HG03469 (cell line): ENCODE measurements at regions not wholly inside any gene's neighbourhood (a gene's known extent, or its start where the extent isn't known, plus 50 kb on each side); places are given as distances from the start of the nearest gene placed in this dataset.
A peak's percentile ranks its signal among the peaks of the same experiment; 100 is the strongest.

Source experiments
- ATAC-seq: cut with Tn5 transposase; IDR thresholded peaks from one replicate; pipeline ENCODE4 v1.9.1; 2021; ENCODE audit warnings: mild to moderate bottlenecking, moderate library complexity, moderate number of reproducible peaks; ENCODE audit not compliant: unreplicated experiment

DNA sequence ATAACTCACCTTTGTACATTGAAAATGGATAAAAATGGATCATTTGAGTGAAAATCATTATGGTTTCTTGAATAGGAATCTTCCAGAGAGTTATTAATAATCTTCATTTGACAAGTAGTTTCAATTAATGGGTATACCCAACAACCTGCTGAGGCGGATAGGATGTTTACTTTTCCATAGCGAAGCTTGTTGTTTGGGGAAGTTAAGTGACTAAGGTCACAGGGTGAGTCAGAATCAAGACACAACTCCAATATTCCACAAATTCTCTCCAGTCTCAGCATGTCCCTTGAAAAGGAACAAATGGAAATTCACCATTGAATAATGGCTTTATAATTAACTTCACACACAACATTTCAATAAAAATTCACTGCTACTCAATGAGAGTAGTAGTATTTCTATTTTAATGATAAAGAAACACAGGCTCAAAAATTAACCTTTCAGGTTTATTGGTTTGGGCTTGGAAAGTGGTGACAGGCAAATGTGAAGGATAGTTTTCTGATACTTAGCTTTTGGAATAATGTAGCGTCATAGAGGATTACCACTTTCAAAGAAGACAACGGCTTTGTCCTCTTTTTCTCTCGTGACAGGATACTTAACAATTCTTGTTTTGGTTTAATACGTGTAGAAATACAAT lies 211.3 kb downstream of the GPD2 start:
- no peak for ATAC-seq

DNA sequence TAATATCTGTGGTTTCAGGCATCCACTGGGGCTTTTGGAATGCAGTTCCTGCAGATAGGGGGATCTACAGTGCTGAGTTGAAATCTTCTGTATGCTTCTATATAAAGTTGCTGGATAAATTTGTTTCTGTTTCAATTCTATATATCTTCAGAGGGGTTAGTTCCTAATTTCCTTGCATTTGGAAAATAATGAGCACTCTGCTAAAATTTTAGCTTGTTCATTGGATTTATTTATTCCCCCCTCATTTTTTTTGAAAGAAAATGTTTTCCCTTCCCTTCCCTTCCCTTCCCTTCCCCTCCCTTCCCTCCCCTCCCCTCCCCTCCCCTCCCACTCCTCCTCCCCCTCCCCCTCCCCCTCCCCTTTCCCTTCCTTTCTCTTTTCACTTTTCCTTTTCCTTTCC lies 212.3 kb downstream of the GPD2 start:
- ATAC-seq: no peak

DNA sequence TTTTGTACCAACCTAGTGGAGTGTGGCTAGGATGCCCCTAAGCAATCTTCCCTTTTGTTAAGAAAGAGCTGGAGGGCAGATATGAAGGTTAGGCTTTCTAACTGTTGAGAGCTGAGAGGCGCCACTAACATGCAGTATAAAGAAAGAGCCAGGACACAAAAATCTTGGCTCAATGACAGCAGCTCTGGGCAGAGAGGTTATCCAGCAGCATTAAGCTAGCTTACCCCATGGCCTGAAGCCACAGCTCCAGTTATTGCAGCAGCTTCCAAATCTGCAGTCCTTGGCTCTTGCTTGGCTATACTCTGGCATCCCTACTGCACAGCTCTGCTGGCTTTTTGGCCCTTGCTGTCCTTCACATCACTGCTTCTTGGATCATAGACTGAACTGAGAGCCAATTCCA lies 213.4 kb downstream of the GPD2 start:
- no peak for ATAC-seq

DNA sequence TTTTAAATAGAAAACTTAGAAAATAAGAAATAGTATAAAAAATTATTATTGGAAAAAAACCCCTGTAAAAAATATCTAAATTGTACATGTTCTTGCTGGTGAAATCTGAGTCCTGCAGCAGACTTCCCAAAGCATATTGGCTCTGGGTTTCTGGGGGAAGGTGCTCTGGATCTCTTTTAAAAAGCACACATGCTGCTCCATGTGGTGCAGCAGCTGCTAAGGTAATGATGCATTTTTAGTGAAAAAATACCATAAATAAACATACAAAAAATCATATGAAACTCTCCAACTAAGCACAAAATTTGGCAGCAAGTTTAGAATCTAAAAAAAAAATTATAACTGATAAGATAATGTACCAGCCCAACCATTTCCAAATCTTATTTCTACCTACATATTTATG lies 216.5 kb downstream of the GPD2 start:
- no peak for ATAC-seq

DNA sequence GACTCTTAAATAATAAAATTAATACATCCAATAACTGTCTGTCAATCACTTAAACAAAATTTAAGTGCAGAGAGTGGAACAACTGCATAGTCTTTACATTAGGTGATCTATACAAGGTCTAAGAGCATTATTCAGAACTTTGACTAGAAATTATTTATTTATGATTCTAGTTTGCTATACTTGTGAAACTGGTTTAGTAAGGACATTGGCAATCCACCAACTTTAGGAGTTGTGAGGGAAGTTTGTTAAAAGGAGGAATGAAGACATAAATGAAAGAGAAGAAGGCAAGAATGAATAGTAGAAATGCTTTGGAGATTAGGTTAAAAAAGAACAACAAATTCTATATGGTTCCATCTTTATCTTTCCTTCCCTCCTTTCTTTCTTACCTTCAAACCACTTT lies 217.5 kb downstream of the GPD2 start:
- no peak for ATAC-seq

DNA sequence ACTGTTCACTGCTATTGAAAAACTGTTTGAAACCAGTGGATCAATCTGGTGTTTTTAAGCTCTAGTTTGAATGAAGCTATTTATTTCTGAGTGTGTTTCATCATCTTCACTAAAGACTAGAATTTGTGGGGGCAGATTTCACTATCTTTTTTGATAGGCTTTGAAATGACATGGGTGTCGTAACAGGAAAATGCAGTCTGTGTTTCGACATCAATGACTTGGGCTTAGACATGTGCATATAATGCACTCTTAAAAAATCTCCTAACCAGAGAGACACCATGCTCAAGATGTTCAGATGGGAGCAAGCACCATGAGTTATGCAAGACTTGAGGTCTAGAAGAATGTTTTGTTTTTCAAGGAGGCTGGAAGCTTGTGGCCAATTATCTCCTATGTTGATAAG lies 221.6 kb downstream of the GPD2 start:
- ATAC-seq: no peak

DNA sequence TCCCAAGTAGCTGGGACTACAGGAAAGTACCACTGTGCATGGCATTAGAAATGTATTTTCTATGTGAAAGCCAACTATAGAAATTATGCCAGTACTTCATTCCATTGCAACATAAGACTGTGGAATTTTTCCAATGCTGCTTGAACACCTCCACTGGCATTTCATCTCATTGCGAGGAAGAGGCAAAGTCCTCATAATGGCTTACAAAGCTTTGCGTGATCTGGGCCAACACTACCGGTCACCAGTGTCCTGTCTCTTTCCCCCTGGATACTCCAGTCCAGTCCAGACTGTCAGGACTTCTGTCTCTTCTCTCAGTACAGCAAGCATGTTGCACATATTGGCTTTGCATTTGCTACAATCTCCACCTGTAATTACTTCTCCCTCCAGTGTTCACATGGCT lies 223.5 kb downstream of the GPD2 start:
- no peak for ATAC-seq

DNA sequence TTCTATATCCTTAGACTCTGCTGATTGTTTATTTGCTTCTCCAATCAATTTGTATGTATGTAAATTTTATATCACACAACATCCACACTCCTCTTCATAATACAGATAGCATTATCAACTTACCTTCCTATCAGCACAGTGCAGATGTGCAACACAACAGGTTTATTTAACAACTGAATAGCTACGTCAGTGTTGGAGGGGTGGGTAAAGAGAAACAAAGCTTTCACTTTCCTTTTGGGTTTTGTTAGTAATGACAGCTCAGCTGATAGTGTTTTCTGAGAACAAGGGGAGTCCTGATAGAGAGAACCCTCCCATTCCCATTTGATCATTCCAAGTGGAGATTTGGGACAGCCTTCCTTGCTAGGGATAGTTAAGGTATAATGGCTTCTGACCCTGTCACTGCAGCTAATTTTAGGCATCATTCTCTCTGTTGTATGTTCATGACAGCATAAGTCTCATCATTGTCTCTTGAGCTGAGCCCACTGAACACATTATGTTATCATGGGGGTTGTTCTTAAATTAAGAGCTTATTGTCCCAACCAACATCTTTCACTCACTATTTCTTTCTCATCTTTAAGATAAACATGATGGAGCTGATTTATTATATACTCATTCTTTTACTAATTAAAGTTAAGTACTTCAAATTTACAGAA lies 227.7 kb downstream of the GPD2 start:
- ATAC-seq: peak; percentile 46

DNA sequence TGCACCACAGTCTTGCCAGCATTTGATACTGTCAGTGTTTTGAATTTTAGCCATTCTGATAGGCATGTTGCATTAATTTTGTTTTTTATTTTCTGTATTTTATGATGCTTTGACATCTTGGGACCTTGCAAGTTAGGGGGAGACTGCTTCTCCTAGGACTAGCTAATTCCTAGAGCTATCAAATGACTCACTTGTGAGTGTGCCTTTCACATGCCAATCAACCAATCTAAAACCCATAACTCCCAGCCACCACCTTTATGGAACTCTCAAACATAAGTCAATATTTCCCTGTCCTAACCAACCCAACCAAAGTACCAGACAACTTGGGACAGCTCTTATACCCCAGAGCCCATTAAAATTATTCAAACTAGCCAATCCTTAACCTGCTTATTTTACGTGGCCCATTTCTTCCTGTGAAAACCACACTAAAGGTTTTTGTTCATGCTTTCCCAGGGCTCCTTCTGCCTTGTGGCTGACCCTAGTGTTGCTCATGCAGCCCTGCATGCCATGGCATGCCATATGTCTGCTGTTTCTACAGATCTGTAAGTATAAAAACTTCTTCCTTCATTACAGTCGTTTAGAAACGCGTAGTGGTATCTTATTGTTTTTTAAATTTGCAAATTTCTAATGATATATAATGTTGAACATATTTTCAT lies 230.1 kb downstream of the GPD2 start:
- ATAC-seq: no peak

DNA sequence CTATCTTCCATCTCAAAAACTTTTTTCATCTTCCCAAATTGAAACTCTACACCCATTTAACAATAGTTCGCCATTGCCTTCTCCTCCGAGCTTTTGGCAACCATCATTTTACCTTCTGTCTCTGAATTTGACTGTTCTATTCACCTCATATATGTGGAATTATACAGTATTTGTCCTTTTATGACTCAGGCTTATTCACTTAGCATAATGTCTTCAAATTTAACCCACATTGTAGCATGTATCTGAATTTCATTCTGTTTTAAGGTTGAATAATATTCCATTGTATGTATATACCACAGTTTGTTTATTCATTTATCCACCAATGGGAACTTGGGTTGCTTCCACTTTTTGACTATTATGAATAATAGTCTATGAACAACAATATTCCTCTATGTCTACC lies 233.9 kb downstream of the GPD2 start:
- no peak for ATAC-seq

DNA sequence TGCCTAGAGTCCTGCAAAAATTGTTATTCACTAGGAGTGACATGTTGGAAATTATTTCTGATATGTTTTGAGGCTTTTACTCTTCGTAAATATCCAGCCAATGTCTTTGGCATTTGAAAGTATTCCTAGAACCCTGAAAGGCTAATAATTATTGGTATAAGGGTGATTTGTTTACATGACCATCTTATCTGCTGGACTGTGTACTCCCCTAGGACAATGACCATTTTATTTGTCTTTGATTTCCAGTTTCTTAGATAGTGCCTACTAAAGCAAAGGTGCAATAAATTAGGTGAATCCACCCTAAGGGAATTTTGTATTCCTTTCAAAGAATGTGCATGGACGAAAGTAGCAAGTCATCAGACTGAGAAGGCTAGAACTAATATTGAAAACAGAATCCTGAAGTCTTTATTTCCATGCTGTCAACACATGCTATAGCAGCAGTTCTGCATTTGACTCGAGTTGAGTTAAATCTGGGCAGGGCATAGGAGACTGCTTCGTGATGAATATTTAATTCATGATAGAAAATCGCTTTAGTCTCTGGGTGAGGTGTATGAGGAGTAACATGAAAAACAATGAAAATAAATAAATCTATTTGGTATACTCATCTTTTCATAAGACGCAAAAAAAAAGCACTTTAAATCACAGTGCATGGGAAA lies 235.7 kb downstream of the GPD2 start:
- ATAC-seq: no peak

DNA sequence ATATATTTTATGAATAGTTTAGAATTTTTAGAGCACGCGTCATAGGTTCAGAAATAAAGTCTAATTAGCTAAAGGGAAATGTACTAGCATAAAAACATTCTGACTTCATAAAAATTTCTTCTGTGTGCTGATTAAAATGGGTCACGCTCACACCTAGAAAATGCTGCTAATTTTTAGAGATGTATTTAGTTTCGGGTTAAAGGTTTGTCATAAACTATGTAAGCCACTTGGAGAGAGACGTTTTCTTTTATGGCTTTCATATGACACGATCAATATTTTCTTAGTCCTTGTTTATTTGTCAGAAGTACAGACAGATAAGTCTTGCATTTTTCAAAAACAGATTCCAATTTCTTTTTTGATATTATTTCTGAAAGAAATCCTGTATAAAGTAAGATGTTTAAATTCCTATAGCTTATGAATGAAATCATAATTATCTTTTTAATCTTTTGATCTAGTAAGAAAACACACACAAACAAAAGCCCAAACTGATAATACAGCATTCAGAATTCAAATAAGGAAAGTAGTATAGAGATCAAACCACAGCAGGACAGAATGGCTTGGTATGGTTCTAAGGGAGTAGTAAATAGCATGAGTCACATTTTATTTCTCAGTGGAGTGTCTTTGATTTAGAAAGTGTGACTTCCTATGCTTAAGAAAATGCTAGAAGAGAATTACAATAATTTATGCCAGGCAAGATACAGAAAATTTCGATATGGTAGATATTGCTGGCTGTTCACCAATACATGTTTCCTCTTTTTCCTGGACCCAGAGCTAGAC lies 236.6 kb downstream of the GPD2 start:
- no peak for ATAC-seq

DNA sequence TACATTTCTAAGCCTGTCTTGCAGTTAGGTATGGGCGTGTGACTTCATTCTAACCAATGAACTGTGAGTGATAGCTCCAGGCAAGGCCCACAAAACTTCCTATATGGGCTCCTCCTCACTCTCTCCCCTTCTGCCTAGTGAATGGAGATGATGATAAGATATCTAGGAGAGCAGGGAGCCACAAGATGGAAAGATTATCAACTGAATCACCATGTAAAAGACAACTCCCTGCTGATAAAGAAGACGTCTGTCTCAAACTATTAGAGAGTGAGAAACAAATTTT lies 237.1 kb downstream of the GPD2 start:
- ATAC-seq: no peak

DNA sequence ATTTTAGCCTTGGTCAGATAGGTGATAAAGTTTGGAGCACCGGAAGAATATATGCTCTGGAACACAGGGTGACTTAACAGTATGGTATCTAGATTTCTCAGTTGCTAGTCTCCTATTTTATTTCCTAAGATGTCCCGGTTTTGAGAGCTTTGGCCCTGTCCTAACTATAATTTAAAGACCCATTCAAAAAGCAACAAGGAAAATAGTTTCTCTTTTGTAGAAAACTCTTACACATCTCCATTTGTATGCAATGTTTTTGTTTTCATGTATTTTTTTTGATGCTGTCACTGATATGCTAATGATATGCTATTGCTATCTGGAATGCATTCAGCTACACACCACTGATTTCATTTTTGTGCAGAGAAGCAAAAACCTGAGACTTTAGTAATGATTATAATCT lies 237.8 kb downstream of the GPD2 start:
- ATAC-seq: no peak

DNA sequence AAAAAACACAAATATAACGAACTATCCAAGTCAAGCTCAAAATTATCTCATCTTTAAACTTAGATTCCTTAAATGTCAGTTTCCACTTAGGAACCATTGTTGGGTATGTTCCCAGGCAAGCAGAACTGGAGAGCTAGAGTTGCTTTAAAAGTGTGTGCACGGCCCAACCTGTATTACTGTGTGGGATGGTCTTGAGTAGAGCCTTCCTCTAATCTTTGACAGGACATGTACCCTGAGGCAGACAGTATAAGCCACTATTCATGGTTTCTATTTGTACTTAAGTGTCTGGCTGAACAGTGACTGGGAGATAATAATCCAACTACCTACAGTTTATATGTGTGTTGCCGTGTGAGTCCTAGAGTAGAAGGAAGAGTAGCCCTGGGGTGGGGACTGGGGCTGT lies 239.7 kb downstream of the GPD2 start:
- no peak for ATAC-seq

DNA sequence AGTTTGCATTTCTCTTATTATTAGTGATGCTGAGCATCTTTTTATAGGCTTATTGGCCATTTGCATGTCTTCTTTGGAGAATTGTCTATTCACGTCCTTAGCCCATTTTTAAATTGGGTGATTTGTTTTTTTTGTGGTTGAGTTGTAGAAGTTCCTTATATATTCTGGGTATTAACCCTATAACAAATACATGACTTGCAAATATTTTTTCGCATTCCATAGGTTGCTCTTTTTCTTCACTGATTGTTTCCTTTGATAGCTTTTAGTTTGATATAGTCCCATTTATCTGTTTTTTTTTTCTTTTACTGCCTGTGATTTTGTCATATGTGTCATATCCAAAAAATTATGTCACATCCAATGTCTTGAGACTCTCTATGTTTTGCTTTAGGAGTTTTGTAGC lies 243.6 kb downstream of the GPD2 start:
- ATAC-seq: no peak

DNA sequence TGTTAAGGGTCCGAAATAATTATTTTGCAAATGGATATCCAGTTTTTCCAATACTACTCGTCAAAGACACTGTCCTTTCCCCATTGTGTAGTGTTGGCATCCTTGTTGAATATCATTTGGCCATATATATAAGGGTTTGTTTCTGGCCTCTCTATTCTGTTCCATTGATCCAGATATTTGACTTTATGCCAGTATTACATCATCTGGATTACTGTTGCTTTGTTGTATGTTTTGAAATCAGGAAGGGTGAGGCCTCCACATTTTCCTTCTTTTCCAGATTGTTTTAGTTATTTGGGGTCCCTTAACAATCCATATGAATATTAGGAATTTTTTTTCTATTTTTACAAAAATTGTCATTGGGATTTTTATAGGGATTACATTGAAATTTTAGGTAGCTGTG lies 244.1 kb downstream of the GPD2 start:
- ATAC-seq: no peak

DNA sequence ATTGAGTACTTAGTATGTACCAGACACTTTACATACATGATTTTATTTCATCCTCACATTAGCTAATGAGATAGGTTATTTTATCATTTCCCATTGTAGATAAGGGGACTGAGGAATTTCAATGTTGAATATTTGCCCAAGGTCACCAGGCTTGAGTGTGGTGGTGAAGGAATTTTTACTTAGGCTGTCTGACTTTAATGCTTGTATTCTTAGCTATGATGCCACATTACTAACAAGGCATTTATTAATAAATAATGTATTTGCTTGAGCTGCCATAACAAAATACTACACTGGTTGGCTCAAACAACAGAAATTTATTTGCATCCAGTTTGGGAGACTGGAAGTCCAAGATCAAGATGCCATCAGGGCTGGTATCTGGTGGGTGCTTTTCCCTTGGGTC lies 250.9 kb downstream of the GPD2 start:
- ATAC-seq: no peak

DNA sequence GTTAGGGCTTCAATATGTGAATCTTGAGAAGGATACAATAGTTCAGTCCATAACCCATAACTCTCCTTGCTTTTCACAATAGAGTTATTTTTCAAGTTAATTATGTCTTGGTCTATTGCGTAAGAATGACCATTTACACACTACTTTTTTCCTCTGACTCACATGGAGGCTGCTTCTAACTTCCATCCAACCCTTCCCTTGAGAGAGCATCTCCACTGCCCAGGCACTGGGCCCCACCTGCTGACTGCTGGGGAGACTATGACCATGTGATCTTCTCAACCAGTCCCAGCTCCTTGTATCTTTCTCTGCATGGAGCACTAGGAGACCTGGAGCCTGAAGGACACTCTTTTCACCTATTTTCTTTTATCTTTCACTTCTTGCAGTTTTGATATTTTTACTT lies 251.5 kb downstream of the GPD2 start:
- ATAC-seq: no peak

DNA sequence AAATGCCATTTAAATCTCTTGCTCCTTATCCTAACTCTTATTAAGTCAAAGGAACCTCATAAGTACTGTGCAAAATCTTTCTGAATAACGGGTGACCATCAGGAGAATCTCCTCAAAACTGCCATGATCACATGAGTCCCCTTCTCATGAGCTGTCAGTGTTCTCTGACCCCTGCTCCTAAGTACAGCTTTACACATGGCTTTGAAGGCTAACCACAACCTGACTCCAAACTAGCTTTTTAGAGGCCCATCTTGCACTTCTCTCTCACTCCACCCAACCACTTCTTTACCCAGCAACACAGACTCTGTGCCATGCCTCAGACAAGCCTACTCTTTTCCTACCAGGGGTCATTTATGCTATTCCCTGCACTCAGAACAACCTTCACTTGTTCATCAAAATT lies 253.8 kb downstream of the GPD2 start:
- no peak for ATAC-seq

DNA sequence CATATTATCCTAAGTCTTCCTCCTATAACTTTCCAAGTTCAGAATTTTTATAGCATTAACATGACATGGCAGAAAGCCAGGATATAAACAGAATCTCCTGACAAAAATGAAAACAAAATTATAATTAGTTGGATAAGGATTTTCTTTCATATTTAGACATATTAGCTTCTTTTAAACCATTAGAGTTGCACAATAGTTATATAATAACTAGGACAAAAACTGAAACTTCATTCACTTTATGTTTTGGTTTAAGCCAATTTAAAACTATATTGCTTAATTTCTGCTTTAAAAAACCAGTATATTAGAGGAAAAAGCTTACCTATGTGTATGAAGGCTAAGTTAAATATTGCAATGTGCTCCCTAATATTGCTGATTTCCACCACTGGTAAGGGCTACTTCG lies 254.8 kb downstream of the GPD2 start:
- no peak for ATAC-seq

DNA sequence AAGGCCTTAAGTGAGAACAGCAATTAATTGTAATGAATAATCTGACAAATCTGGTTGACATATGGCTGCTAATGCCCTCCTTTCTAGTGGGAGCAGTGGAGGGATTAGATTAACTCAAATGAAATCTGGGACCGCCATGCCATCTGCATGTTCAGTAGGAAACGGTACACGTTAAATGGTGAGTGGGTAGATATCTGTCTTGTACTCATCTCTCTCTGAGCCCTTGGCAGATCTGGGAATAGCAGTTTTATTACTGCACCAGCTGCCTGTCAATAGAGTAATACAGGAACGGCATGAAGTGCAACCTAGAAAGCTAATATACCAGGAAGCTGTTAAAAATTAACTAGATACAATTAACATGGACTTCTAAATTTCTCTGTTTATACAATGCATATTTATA lies 258.8 kb downstream of the GPD2 start:
- ATAC-seq: no peak
